GM19025 (cell line): ENCODE measurements at regions not wholly inside any gene's neighbourhood (a gene's known extent, or its start where the extent isn't known, plus 50 kb on each side); places are given as distances from the start of the nearest gene placed in this dataset.

ENCODE experiments used
- ATAC-seq: cut with Tn5 transposase; IDR thresholded peaks from one replicate; pipeline ENCODE4 v1.9.1; 2021; ENCODE audit warnings: mild to moderate bottlenecking, low read depth, moderate library complexity; ENCODE audit not compliant: unreplicated experiment

- no peak for ATAC-seq
Measured at GRCh38 chr2:138103156-138103555, 138.9 kb downstream of the HNMT start.

GRCh38 chr2:138104071-138104470, 139.8 kb downstream of the HNMT start:
- no peak for ATAC-seq

- no peak for ATAC-seq
Measured at GRCh38 chr2:138105358-138105757, 141.1 kb downstream of the HNMT start.

GRCh38 chr2:138106606-138107005, 142.3 kb downstream of the HNMT start:
- no peak for ATAC-seq

- no peak for ATAC-seq
Measured at GRCh38 chr2:138107288-138107687, 143.0 kb downstream of the HNMT start.

GRCh38 chr2:138110453-138111083, 146.3 kb downstream of the HNMT start:
- ATAC-seq: no peak

GRCh38 chr2:138112536-138112935, 148.3 kb downstream of the HNMT start:
- no peak for ATAC-seq

- no peak for ATAC-seq
Measured at GRCh38 chr2:138113871-138114525, 149.7 kb downstream of the HNMT start.

GRCh38 chr2:138115666-138116065, 151.4 kb downstream of the HNMT start:
- no peak for ATAC-seq

GRCh38 chr2:138116456-138116855, 152.2 kb downstream of the HNMT start:
- ATAC-seq: no peak

GRCh38 chr2:138121666-138122661, 157.7 kb downstream of the HNMT start:
- no peak for ATAC-seq

- no peak for ATAC-seq
Measured at GRCh38 chr2:138122891-138123290, 158.6 kb downstream of the HNMT start.

GRCh38 chr2:138123741-138124140, 159.5 kb downstream of the HNMT start:
- ATAC-seq: no peak

GRCh38 chr2:138124521-138124920, 160.2 kb downstream of the HNMT start:
- ATAC-seq: no peak

GRCh38 chr2:138125306-138126288, 161.3 kb downstream of the HNMT start:
- no peak for ATAC-seq

GRCh38 chr2:138132108-138132507, 167.8 kb downstream of the HNMT start:
- no peak for ATAC-seq

- no peak for ATAC-seq
Measured at GRCh38 chr2:138137949-138138348, 173.7 kb downstream of the HNMT start.

GRCh38 chr2:138147796-138148195, 183.5 kb downstream of the HNMT start:
- no peak for ATAC-seq

GRCh38 chr2:138155304-138155703, 191.0 kb downstream of the HNMT start:
- no peak for ATAC-seq

- ATAC-seq: no peak
Measured at GRCh38 chr2:138157372-138157771, 193.1 kb downstream of the HNMT start.
